ENCODE measurements at regions not wholly inside any gene's neighbourhood (a gene's known extent, or its start where the extent isn't known, plus 50 kb on each side); places are given as distances from the start of the nearest gene placed in this dataset.

DNA sequence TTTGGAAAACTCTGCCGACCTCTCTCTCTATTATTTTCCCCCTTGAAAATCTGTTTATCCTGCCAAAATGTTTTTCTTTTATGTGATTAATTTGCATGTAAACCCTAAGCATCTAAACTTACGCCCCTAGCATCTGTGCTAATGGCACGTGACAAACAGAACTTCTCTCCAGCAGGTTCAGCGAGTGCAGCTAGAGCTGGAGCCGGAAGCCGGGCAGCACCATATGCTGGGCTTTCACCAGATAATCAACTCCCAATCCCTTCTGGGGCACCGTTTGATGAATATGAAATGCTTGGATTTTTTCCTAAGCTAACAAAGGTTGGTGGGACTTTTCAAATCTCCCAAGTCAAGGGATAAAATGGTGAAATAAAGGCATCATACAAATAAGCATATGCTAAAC is 667.5 kb upstream of the TMEM132C start:
- TF ChIP-seq EP300 (IDR thresholded peaks at IDR 0.05; ENCODE audit: borderline replicate concordance) (no peak), FOXM1 (IDR thresholded peaks at IDR 0.05; ENCODE audit: borderline replicate concordance, low read depth) (no peak), CEBPB (IDR thresholded peaks at IDR 0.05) (no peak), YY1 (IDR thresholded peaks at IDR 0.05; ENCODE audit: low read depth) (no peak), TEAD4 (IDR thresholded peaks at IDR 0.05) (no peak), TAF1 (IDR thresholded peaks at IDR 0.05; ENCODE audit: low read depth) (no peak), RAD21 (IDR thresholded peaks at IDR 0.05; ENCODE audit: low read depth) (no peak), ZBTB7A (IDR thresholded peaks at IDR 0.05; ENCODE audit: low read depth) (no peak)
- TF ChIP-seq, protein P1, sequence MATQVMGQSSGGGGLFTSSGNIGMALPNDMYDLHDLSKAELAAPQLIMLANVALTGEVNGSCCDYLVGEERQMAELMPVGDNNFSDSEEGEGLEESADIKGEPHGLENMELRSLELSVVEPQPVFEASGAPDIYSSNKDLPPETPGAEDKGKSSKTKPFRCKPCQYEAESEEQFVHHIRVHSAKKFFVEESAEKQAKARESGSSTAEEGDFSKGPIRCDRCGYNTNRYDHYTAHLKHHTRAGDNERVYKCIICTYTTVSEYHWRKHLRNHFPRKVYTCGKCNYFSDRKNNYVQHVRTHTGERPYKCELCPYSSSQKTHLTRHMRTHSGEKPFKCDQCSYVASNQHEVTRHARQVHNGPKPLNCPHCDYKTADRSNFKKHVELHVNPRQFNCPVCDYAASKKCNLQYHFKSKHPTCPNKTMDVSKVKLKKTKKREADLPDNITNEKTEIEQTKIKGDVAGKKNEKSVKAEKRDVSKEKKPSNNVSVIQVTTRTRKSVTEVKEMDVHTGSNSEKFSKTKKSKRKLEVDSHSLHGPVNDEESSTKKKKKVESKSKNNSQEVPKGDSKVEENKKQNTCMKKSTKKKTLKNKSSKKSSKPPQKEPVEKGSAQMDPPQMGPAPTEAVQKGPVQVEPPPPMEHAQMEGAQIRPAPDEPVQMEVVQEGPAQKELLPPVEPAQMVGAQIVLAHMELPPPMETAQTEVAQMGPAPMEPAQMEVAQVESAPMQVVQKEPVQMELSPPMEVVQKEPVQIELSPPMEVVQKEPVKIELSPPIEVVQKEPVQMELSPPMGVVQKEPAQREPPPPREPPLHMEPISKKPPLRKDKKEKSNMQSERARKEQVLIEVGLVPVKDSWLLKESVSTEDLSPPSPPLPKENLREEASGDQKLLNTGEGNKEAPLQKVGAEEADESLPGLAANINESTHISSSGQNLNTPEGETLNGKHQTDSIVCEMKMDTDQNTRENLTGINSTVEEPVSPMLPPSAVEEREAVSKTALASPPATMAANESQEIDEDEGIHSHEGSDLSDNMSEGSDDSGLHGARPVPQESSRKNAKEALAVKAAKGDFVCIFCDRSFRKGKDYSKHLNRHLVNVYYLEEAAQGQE (IDR thresholded peaks at IDR 0.05; ENCODE audit: low read depth), result no peak
- TF ChIP-seq, protein P2, sequence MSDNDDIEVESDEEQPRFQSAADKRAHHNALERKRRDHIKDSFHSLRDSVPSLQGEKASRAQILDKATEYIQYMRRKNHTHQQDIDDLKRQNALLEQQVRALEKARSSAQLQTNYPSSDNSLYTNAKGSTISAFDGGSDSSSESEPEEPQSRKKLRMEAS (IDR thresholded peaks at IDR 0.05), result no peak
